H9 (cell line): ENCODE measurements at regions not wholly inside any gene's neighbourhood (a gene's known extent, or its start where the extent isn't known, plus 50 kb on each side); places are given as distances from the start of the nearest gene placed in this dataset.

Experiments
- DNase-seq: peaks from one replicate; pipeline ENCODE4 v3.0.0-alpha.2; 2017
- H2AFZ ChIP-seq: one replicate; pipeline ENCODE4 v1.6.1; 2013; ENCODE audit warnings: mild to moderate bottlenecking, low read length, control low read depth, moderate library complexity
- H2AK5ac ChIP-seq: 2 replicates; pipeline ENCODE4 v1.6.1; 2013; ENCODE audit warnings: low read length, control low read depth, mixed read lengths; ENCODE audit not compliant: insufficient read length
- H2BK120ac ChIP-seq: one replicate; pipeline ENCODE4 v1.6.1; 2013; ENCODE audit warnings: low read depth, mild to moderate bottlenecking, low read length, control low read depth, inconsistent platforms; ENCODE audit not compliant: poor library complexity, severe bottlenecking
- H2BK12ac ChIP-seq: 2 replicates; pipeline ENCODE4 v1.6.1; 2013; ENCODE audit warnings: low read length, control low read depth, mixed read lengths, low read depth; ENCODE audit not compliant: insufficient read length
- H2BK15ac ChIP-seq: 2 replicates; pipeline ENCODE4 v1.6.1; 2013; ENCODE audit warnings: low read depth, low read length, control low read depth
- H2BK20ac ChIP-seq: one replicate; pipeline ENCODE4 v1.6.1; 2013; ENCODE audit warnings: low read depth, mild to moderate bottlenecking, low read length, control low read depth, inconsistent platforms; ENCODE audit not compliant: poor library complexity, severe bottlenecking
- H2BK5ac ChIP-seq: 2 replicates; pipeline ENCODE4 v1.6.1; 2013; ENCODE audit warnings: low read length, control low read depth, mixed read lengths; ENCODE audit not compliant: insufficient read length
- H3K14ac ChIP-seq: 2 replicates; pipeline ENCODE4 v1.6.1; 2013; ENCODE audit warnings: low read length, control low read depth; ENCODE audit not compliant: insufficient read depth
- H3K18ac ChIP-seq: 2 replicates; pipeline ENCODE4 v1.6.1; 2013; ENCODE audit warnings: low read depth, mild to moderate bottlenecking, mixed read lengths, low read length, control low read depth; ENCODE audit not compliant: insufficient read length
- H3K23ac ChIP-seq: 2 replicates; pipeline ENCODE4 v1.6.1; 2013; ENCODE audit warnings: low read length, control low read depth, mixed read lengths, low read depth; ENCODE audit not compliant: insufficient read length
- H3K23me2 ChIP-seq: 2 replicates; pipeline ENCODE4 v1.6.1; 2013; ENCODE audit warnings: low read depth, mild to moderate bottlenecking, mixed read lengths, low read length, control low read depth; ENCODE audit not compliant: insufficient read length, poor library complexity, severe bottlenecking
- H3K27ac ChIP-seq: 2 replicates; pipeline ENCODE4 v1.5.1; 2013; ENCODE audit warnings: low read length, control low read depth, mixed read lengths, low read depth; ENCODE audit not compliant: insufficient read length
- H3K27me3 ChIP-seq: 2 replicates; pipeline ENCODE4 v1.6.1; 2013; ENCODE audit warnings: low read length, control low read depth, inconsistent platforms; ENCODE audit not compliant: insufficient read depth
- H3K4ac ChIP-seq: 2 replicates; pipeline ENCODE4 v1.6.1; 2013; ENCODE audit warnings: low read depth, mild to moderate bottlenecking, control low read depth, inconsistent platforms, low read length, moderate library complexity
- H3K4me1 ChIP-seq: 2 replicates; pipeline ENCODE4 v1.6.1; 2013; ENCODE audit warnings: low read length, control low read depth, inconsistent platforms; ENCODE audit not compliant: insufficient read depth
- H3K4me2 ChIP-seq: 2 replicates; pipeline ENCODE4 v1.6.1; 2013; ENCODE audit warnings: low read length, control low read depth, mixed read lengths; ENCODE audit not compliant: insufficient read length, insufficient read depth
- H3K56ac ChIP-seq: 2 replicates; pipeline ENCODE4 v1.6.1; 2013; ENCODE audit warnings: low read depth, mild to moderate bottlenecking, mixed read lengths, low read length, control low read depth; ENCODE audit not compliant: insufficient read length
- H3K79me1 ChIP-seq: 2 replicates; pipeline ENCODE4 v1.6.1; 2013; ENCODE audit warnings: low read depth, mild to moderate bottlenecking, moderate library complexity, low read length, control low read depth, inconsistent platforms; ENCODE audit not compliant: insufficient read depth, poor library complexity, severe bottlenecking
- H3K79me2 ChIP-seq: 2 replicates; pipeline ENCODE4 v1.6.1; 2013; ENCODE audit warnings: low read length, control low read depth, inconsistent platforms; ENCODE audit not compliant: insufficient read depth
- H3K9ac ChIP-seq: 2 replicates; pipeline ENCODE4 v1.6.1; 2013; ENCODE audit warnings: low read length, control low read depth, mixed read lengths; ENCODE audit not compliant: insufficient read length; ENCODE audit errors: extremely low read depth
- H3K9me3 ChIP-seq: one replicate; pipeline ENCODE4 v1.6.1; 2013; ENCODE audit warnings: low read depth, low read length, inconsistent platforms; ENCODE audit not compliant: control insufficient read depth
- H3T11ph ChIP-seq: one replicate; pipeline ENCODE4 v1.6.1; 2013; ENCODE audit warnings: mild to moderate bottlenecking, low read length, control low read depth, inconsistent platforms
- H4K20me1 ChIP-seq: one replicate; pipeline ENCODE4 v1.6.1; 2013; ENCODE audit not compliant: control insufficient read depth, insufficient read length, insufficient read depth
- H4K5ac ChIP-seq: 2 replicates; pipeline ENCODE4 v1.6.1; 2013; ENCODE audit warnings: low read depth, mild to moderate bottlenecking, mixed read lengths, low read length, control low read depth; ENCODE audit not compliant: insufficient read length
- H4K8ac ChIP-seq: replicated peaks from 2 replicates; pipeline ENCODE4 v1.6.1; 2013; ENCODE audit warnings: low read length, control low read depth, mixed read lengths, low read depth; ENCODE audit not compliant: insufficient read length
- H4K91ac ChIP-seq: 2 replicates; pipeline ENCODE4 v1.6.1; 2013; ENCODE audit warnings: low read depth, mild to moderate bottlenecking, moderate library complexity, mixed read lengths, low read length, control low read depth; ENCODE audit not compliant: insufficient read length
- H3K27ac Mint-ChIP-seq, 3 experiments: 2 replicates in 2 of 3; 3 replicates in 1 of 3; pipeline ENCODE4 v1.8.0; 2020 to 2021; ENCODE audit warnings: mixed read lengths in 3 of 3, mild to moderate bottlenecking in 1 of 3, moderate library complexity in 1 of 3
- H3K27me3 Mint-ChIP-seq: 2 replicates; pipeline ENCODE4 v1.8.0; 2021; ENCODE audit warnings: low read depth, mild to moderate bottlenecking, moderate library complexity, mixed read lengths
- H3K36me3 Mint-ChIP-seq, 3 experiments: 2 replicates in 2 of 3; 3 replicates in 1 of 3; pipeline ENCODE4 v1.8.0; 2020 to 2021; ENCODE audit warnings: low read depth in 3 of 3, mixed read lengths in 3 of 3; ENCODE audit not compliant: insufficient read depth in 1 of 3
- H3K4me1 Mint-ChIP-seq, 2 experiments: 2 replicates each; pipeline ENCODE4 v1.8.0; 2020; ENCODE audit warnings: mixed read lengths in 2 of 2
- H3K4me3 Mint-ChIP-seq, 2 experiments: 2 replicates in 1 of 2; 3 replicates in 1 of 2; pipeline ENCODE4 v1.8.0; 2020 to 2021; ENCODE audit warnings: mild to moderate bottlenecking in 2 of 2, mixed read lengths in 2 of 2, moderate library complexity in 1 of 2
- H3K9me3 Mint-ChIP-seq, 2 experiments: 2 replicates in 1 of 2; 3 replicates in 1 of 2; pipeline ENCODE4 v1.8.0; 2020; ENCODE audit warnings: mild to moderate bottlenecking in 2 of 2, mixed read lengths in 2 of 2, moderate library complexity in 1 of 2
- CTCF ChIP-seq: fragments of 200-600 bp; sonication (generic); conservative IDR thresholded peaks from 3 replicates; pipeline ENCODE4 v1.8.0; 2021; ENCODE audit warnings: antibody characterized with exemption, mild to moderate bottlenecking
- WGBS: extraction: QIAGEN DNeasy Blood & Tissue Kit; methylation state at CpG from one replicate; pipeline ENCODE4 v1.1.7; 2013; ENCODE audit warnings: missing lambda C conversion rate, low lambda C conversion rate, mixed read lengths; ENCODE audit not compliant: insufficient read length; ENCODE audit errors: extremely low coverage; 5-methylcytosine and 5-hydroxymethylcytosine counted together

- H3K27me3 Mint-ChIP-seq, result no peaks in the 10 kb centered on the region
- no peak for TF ChIP-seq CTCF
- H3K9me3 Mint-ChIP-seq, result peaks cover 13 to 15% of the 10 kb centered on the region in 2 experiments
- Histone ChIP-seq H4K5ac (no peak overlapping the region), H3K9ac (no peak overlapping the region), H2BK20ac (no peak overlapping the region), H4K91ac (no peak overlapping the region), H3K79me2 (no peaks in the 10 kb centered on the region), H3K23ac (no peak overlapping the region), H2AK5ac (no peak overlapping the region), H4K8ac (no peak overlapping the region), H3K27ac (no peak overlapping the region), H3K27me3 (no peaks in the 10 kb centered on the region), H3K79me1 (no peaks in the 10 kb centered on the region), H4K20me1 (no peaks in the 10 kb centered on the region), H3K4ac (no peak overlapping the region), H3T11ph (no peak overlapping the region), H2AFZ (no peak overlapping the region), H3K14ac (no peak overlapping the region), H3K23me2 (no peaks in the 10 kb centered on the region), H3K4me1 (no peaks in the 10 kb centered on the region), H2BK15ac (no peak overlapping the region), H3K18ac (no peak overlapping the region), H3K4me2 (no peak overlapping the region), H3K9me3 (no peaks in the 10 kb centered on the region), H3K56ac (no peak overlapping the region), H2BK120ac (no peak overlapping the region), H2BK5ac (no peak overlapping the region), H2BK12ac (no peak overlapping the region)
- H3K4me3 Mint-ChIP-seq, result no peak overlapping the region
- DNase-seq, result no peak
- peaks cover 0 to 5% of the 10 kb centered on the region in 2 experiments; a peak in 1 of 4 replicates for H3K4me1 Mint-ChIP-seq
- H3K27ac Mint-ChIP-seq, result no peak overlapping the region; a peak in 1 of 7 replicates
- H3K36me3 Mint-ChIP-seq, result peaks cover 0 to 14% (median 0%) of the 10 kb centered on the region in 3 experiments; a peak in 3 of 7 replicates
- WGBS, result no CpG with 5 or more reads among the region's 5 CpGs
Observed at GRCh38 chr11:109902764-109903433, 190.3 kb upstream of the ZC3H12C start.
